ENCODE measurements at regions not wholly inside any gene's neighbourhood (a gene's known extent, or its start where the extent isn't known, plus 50 kb on each side); places are given as distances from the start of the nearest gene placed in this dataset.

- Histone ChIP-seq H2AFZ (ENCODE audit: insufficient read depth, low read depth, low read length, poor library complexity, severe bottlenecking) (no peak overlapping the region), H4K20me1 (ENCODE audit: insufficient read depth, low read length) (no peaks in the 10 kb centered on the region), H3K4me1 (ENCODE audit: control insufficient read depth in 1 of 2, insufficient read depth in 2 of 2, low read length in 2 of 2) (no peaks in the 10 kb centered on the region), H3K9ac (ENCODE audit: insufficient read depth, low read length, poor library complexity, severe bottlenecking) (no peak overlapping the region), H3K4me3 (replicated peaks in 1 of 3; ENCODE audit: low read depth in 2 of 3, low read length in 3 of 3) (no peak overlapping the region), H3K36me3 (replicated peaks in 1 of 2; ENCODE audit: control insufficient read depth in 1 of 2, insufficient read depth in 2 of 2, low read length in 2 of 2) (no peaks in the 10 kb centered on the region), H3K27ac (ENCODE audit: low read depth in 1 of 2, low read length in 2 of 2) (no peak overlapping the region), H3K9me3 (replicated peaks in 1 of 2; ENCODE audit: control insufficient read depth in 1 of 2, insufficient read depth in 1 of 2, low read length in 2 of 2) (no peaks in the 10 kb centered on the region), H3K4me2 (replicated peaks; ENCODE audit: extremely low read depth, low read length, poor library complexity, severe bottlenecking) (no peak overlapping the region), H3K79me2 (ENCODE audit: insufficient read depth, low read length) (no peaks in the 10 kb centered on the region), H3K27me3 (ENCODE audit: control insufficient read depth in 2 of 2, insufficient read depth in 2 of 2, low read length in 2 of 2) (peaks cover 0 to 2% of the 10 kb centered on the region in 2 donors)
- TF ChIP-seq CTCF (IDR thresholded peaks at IDR 0.05) = no peak
- peaks cover 0 to 3% (median 0%) of the 10 kb centered on the region in 7 donors for H3K9me3 Mint-ChIP-seq
- no peak overlapping the region for H3K4me3 Mint-ChIP-seq
- H3K27me3 Mint-ChIP-seq (ENCODE audit: low read depth in 3 of 3) = peaks cover 0 to 7% (median 3%) of the 10 kb centered on the region in 3 donors
- H3K4me1 Mint-ChIP-seq = no peaks in the 10 kb centered on the region
- intact Hi-C loops (cut with micrococcal nuclease) = no loop called here
- WGBS (ENCODE audit: insufficient coverage) = 86% methylated on average over 1 of the region's 3 CpGs
- H3K27ac Mint-ChIP-seq = no peak overlapping the region
- no peak for DNase-seq
- no peaks in the 10 kb centered on the region for H3K36me3 Mint-ChIP-seq
These were observed 388.1 kb upstream of the TMPO start for GRCh38 chr12:98127336-98127679.

- no peaks in the 10 kb centered on the region for H3K4me1 ChIP-seq (ENCODE audit: control insufficient read depth in 1 of 2, insufficient read depth in 2 of 2, low read length in 2 of 2)
- H2AFZ ChIP-seq (ENCODE audit: insufficient read depth, low read depth, low read length, poor library complexity, severe bottlenecking) = no peak overlapping the region
- DNase-seq = no peak
- no peaks in the 10 kb centered on the region for H3K79me2 ChIP-seq (ENCODE audit: insufficient read depth, low read length)
- H3K9me3 Mint-ChIP-seq = peaks cover 0 to 5% (median 0%) of the 10 kb centered on the region in 7 donors
- H3K9ac ChIP-seq (ENCODE audit: insufficient read depth, low read length, poor library complexity, severe bottlenecking) = no peak overlapping the region
- H3K4me3 Mint-ChIP-seq = no peak overlapping the region
- H3K4me3 ChIP-seq (replicated peaks in 1 of 3; ENCODE audit: low read depth in 2 of 3, low read length in 3 of 3) = no peak overlapping the region
- H4K20me1 ChIP-seq (ENCODE audit: insufficient read depth, low read length) = no peaks in the 10 kb centered on the region
- no peaks in the 10 kb centered on the region for H3K36me3 ChIP-seq (replicated peaks in 1 of 2; ENCODE audit: control insufficient read depth in 1 of 2, insufficient read depth in 2 of 2, low read length in 2 of 2)
- H3K27ac ChIP-seq (ENCODE audit: low read depth in 1 of 2, low read length in 2 of 2) = no peak overlapping the region
- H3K27me3 ChIP-seq (ENCODE audit: control insufficient read depth in 2 of 2, insufficient read depth in 2 of 2, low read length in 2 of 2) = peaks cover 0 to 2% of the 10 kb centered on the region in 2 donors
- H3K9me3 ChIP-seq (replicated peaks in 1 of 2; ENCODE audit: control insufficient read depth in 1 of 2, insufficient read depth in 1 of 2, low read length in 2 of 2) = no peaks in the 10 kb centered on the region
- peaks cover 0 to 7% (median 3%) of the 10 kb centered on the region in 3 donors for H3K27me3 Mint-ChIP-seq (ENCODE audit: low read depth in 3 of 3)
- intact Hi-C loops (cut with micrococcal nuclease) = no loop called here
- no peaks in the 10 kb centered on the region for H3K4me1 Mint-ChIP-seq
- no peaks in the 10 kb centered on the region for H3K36me3 Mint-ChIP-seq
- H3K4me2 ChIP-seq (replicated peaks; ENCODE audit: extremely low read depth, low read length, poor library complexity, severe bottlenecking) = no peak overlapping the region
- no peak for TF ChIP-seq CTCF (IDR thresholded peaks at IDR 0.05)
- H3K27ac Mint-ChIP-seq = no peak overlapping the region
These were observed 387.5 kb upstream of the TMPO start for GRCh38 chr12:98127854-98128253.
